Heart right ventricle (tissue), 16 donors: ENCODE measurements at regions not wholly inside any gene's neighbourhood (a gene's known extent, or its start where the extent isn't known, plus 50 kb on each side); places are given as distances from the start of the nearest gene placed in this dataset.

Source experiments
- ATAC-seq, 8 donors: fragments of 200-7000 bp; cut with Tn5 transposase; one replicate each; pipeline ENCODE4 v1.9.1; 2020; ENCODE audit warnings: mild to moderate bottlenecking in 8 of 8, moderate library complexity in 8 of 8, moderate number of reproducible peaks in 1 of 8
- DNase-seq, 2 donors: peaks; one replicate each; pipeline ENCODE4 v3.0.0-alpha.2; 2020
- H3K27ac ChIP-seq, 10 donors: fragments of 200-600 bp; sonication (generic) in 2 of 10; one replicate each; pipeline versions ENCODE4 v1.5.0 to v1.8.0; 2020 to 2022; ENCODE audit warnings: mild to moderate bottlenecking in 3 of 10
- H3K27me3 ChIP-seq, 7 donors: fragments of 200-600 bp; one replicate each; pipeline ENCODE4 v1.8.0; 2021 to 2022; ENCODE audit warnings: mild to moderate bottlenecking in 2 of 7
- H3K36me3 ChIP-seq, 9 donors: fragments of 200-600 bp; sonication (generic) in 1 of 9; one replicate each; pipeline versions ENCODE4 v1.5.0 to v1.8.0; 2020 to 2022; ENCODE audit warnings: mild to moderate bottlenecking in 2 of 9
- H3K4me1 ChIP-seq, 9 donors: fragments of 200-600 bp; sonication (generic) in 1 of 9; one replicate each; pipeline versions ENCODE4 v1.5.0 to v1.8.0; 2020 to 2022; ENCODE audit warnings: mild to moderate bottlenecking in 4 of 9
- H3K4me3 ChIP-seq, 10 donors: fragments of 200-600 bp; sonication (generic) in 2 of 10; one replicate each; pipeline versions ENCODE4 v1.5.0 to v1.8.0; 2020 to 2022; ENCODE audit warnings: mild to moderate bottlenecking in 7 of 10, moderate library complexity in 2 of 10
- H3K9me3 ChIP-seq, 11 donors: fragments of 200-600 bp in 10 of 11; sonication (generic) in 2 of 11; one replicate each; pipeline versions ENCODE4 v1.5.0 to v1.8.0; 2013 to 2022; ENCODE audit warnings: mild to moderate bottlenecking in 2 of 11, control low read depth in 1 of 11, moderate library complexity in 1 of 11
- whole genome bisulfite sequencing, 2 donors: extraction: QIAGEN DNeasy Blood & Tissue Kit; methylation state at CpG; one replicate each; pipeline ENCODE4 v1.1.7; 2013; ENCODE audit warnings: inconsistent platforms in 1 of 2; 5-methylcytosine and 5-hydroxymethylcytosine counted together
- intact Hi-C, 10 donors: fragments of 100-400 bp; cut with DNase I; formaldehyde crosslinking; loops; one replicate each; pipeline versions ENCODE4 v1.11.1 to v1.14.2; 2022
- TF ChIP-seq, protein P1 (sequence below), 9 donors: fragments of 200-600 bp; sonication (generic) in 2 of 9; IDR thresholded peaks; one replicate each; pipeline versions ENCODE4 v1.5.0 to v1.8.0; 2021 to 2022; ENCODE audit warnings: antibody characterized with exemption in 9 of 9, mild to moderate bottlenecking in 5 of 9, moderate library complexity in 1 of 9
- donor health status: Arrhythmogenic right ventricular cardiomyopathy.
- donor health status: ischemic (EF 13 %, LVEDD 7.1; RV severe dilation, severe dysfunction).
- donor health status: healthy with polysubstance abuse.
- donor health status: DM: no; HTN: yes; CAD: no.
- donor health status: DM: no; HTN: no; CAD: no.
- donor health status: ischemic (EF 25% LVEDD 6.9; RV normal size, moderate dysfunction).
- donor health status: ischemic (EF 25% LVEDD 5.7; RV mildly dilated, moderate dysfunction).
- donor health status: healthy.
- donor health status: DM: yes; HTN: yes; CAD: no.
- donor health status: Ischemic cardiomyopathy.
- donor health status: ischemic (EF 35%, LVEDD 5.7; RV mildly dilated, moderate dysfunction).
- donor health status: nonischemic (EF 11% LVEDD 7.7; RV severe dilation, severe dysfunction).
- donor health status: DM: yes; HTN: yes; CAD: no.
- donor health status: PGD.
- donor health status: ischemic (EF 29% LVEDD 5.4; RV normal size, mild dysfunction).
- donor health status: nonischemic (EF 23%, LVEDD 6.1; RV moderate dilation, normal function).

DNA sequence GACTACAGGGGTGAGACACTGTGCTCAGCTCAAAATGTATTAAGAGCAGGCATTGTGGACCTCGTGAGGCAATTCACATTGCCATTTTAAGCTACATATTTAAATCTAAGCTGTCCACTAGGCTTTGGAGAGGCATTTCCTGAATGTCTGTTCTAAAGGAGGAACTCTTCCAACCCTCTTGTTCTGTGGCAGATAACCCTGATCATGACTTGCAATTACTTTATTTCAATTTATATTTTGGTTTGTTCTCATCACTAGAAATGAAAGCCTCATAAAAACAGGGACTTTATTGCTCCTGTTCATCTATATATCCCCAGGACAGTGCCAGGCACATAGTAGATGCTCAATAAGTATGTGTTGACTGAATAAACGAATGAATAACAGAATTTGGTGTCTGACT, 84.0 kb upstream of the SALL4 start:
- ATAC-seq, result no peak
- no peak for DNase-seq
- Histone ChIP-seq H3K27me3 (peaks cover 0 to 26% (median 12%) of the 10 kb centered on the region in 7 donors), H3K27ac (no peak overlapping the region), H3K9me3 (no peaks in the 10 kb centered on the region), H3K4me3 (no peak overlapping the region), H3K4me1 (no peaks in the 10 kb centered on the region), H3K36me3 (no peaks in the 10 kb centered on the region)
- 49 to 64% methylated on average over 2 of the region's 2 CpGs for WGBS, 2 donors
- intact Hi-C loops, result no loop called here
- TF ChIP-seq, protein P1, sequence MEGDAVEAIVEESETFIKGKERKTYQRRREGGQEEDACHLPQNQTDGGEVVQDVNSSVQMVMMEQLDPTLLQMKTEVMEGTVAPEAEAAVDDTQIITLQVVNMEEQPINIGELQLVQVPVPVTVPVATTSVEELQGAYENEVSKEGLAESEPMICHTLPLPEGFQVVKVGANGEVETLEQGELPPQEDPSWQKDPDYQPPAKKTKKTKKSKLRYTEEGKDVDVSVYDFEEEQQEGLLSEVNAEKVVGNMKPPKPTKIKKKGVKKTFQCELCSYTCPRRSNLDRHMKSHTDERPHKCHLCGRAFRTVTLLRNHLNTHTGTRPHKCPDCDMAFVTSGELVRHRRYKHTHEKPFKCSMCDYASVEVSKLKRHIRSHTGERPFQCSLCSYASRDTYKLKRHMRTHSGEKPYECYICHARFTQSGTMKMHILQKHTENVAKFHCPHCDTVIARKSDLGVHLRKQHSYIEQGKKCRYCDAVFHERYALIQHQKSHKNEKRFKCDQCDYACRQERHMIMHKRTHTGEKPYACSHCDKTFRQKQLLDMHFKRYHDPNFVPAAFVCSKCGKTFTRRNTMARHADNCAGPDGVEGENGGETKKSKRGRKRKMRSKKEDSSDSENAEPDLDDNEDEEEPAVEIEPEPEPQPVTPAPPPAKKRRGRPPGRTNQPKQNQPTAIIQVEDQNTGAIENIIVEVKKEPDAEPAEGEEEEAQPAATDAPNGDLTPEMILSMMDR (IDR thresholded peaks at IDR 0.05), result no peak

DNA sequence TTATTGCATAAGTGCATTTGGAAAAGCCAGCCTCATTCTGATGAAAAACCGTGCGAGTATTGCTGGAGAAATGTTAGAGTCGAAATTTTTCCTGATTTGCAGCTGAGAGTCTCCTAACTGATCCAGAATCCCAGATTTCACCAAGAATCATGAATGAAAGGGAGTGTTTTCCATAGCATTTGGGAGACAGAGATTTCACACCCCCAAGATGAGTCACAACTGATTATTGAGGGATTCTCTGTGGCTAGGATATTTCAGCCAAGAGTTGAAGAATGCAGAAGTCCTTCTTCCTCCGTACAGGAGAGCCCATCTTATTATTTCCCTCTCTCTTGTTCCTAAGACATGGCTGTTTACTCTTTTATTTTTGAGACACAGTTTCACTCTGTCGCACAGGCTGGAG, 82.2 kb upstream of the SALL4 start:
- H3K9me3 ChIP-seq, result no peaks in the 10 kb centered on the region
- TF ChIP-seq, protein P1 (IDR thresholded peaks at IDR 0.05), result no peak
- no peak for DNase-seq
- intact Hi-C loops, result no loop called here
- WGBS, 2 donors, result 71 to 73% methylated on average over 5 of the region's 5 CpGs
- peak in 1 of 8 donors; percentile 24 for ATAC-seq
- H3K27ac ChIP-seq, result no peak overlapping the region
- H3K4me1 ChIP-seq, result no peaks in the 10 kb centered on the region
- no peaks in the 10 kb centered on the region for H3K36me3 ChIP-seq
- no peak overlapping the region for H3K4me3 ChIP-seq
- peaks cover 0 to 20% (median 9%) of the 10 kb centered on the region in 7 donors for H3K27me3 ChIP-seq

DNA sequence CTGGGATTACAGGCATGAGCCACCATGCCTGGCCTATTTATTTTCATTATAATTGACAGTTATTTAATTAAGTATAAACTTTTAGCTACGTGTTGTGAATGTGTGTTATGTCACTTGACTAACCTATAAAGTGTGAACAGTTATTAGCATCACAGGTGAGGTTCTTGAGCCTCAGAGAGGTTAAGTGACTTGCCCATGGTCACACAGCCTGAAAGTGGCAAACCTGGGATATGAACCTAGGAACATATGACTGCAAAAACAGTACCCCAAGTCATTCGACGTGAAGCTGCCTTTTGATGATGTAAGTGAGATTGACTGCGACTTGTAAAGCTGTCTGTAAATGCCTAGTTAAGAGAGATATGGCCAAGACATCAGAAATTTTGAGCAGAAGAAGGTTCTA, 77.9 kb upstream of the SALL4 start:
- TF ChIP-seq, protein P1 (IDR thresholded peaks at IDR 0.05), result no peak
- WGBS, 2 donors, result 87% methylated on average over 4 of the region's 4 CpGs
- H3K27me3 ChIP-seq, result peaks cover 0 to 7% (median 0%) of the 10 kb centered on the region in 7 donors
- H3K27ac ChIP-seq, result no peak overlapping the region
- H3K36me3 ChIP-seq, result no peaks in the 10 kb centered on the region
- intact Hi-C loops, result no loop called here
- H3K4me3 ChIP-seq, result no peak overlapping the region
- DNase-seq, result no peak
- H3K9me3 ChIP-seq, result no peaks in the 10 kb centered on the region
- ATAC-seq, result no peak
- H3K4me1 ChIP-seq, result no peaks in the 10 kb centered on the region

DNA sequence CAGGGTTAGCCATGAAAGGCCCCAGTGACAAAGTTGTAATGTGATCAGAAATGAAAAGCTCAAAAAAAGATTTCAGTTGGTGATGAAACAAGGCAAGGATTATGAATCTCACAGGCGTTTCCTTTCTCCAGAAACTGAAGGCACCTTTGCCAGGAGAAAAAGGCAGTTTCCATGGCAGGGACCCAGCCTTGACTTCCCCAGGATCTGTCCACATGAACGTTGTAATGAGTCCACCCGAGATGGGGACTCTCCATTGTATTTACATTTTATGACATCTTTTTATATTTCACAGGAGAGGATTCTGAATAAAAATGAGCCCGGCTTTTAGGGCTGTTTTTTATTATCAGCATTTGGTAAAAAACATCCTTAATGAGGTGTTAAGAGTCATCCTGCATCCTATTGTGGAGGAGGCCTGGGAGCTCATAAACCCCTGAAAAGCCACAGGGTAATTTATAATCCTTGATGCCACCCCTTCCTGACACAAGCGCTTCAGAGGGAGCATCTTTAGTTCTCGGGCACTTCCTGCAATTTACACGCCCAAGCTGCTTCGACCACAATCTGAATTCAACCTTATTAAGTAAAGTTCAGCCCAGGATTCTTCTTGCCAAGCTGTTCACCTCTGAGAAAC, 74.1 kb upstream of the SALL4 start:
- TF ChIP-seq, protein P1 (IDR thresholded peaks at IDR 0.05), result no peak
- ATAC-seq, result no peak
- WGBS, 2 donors, result 45 to 51% methylated on average over 8 of the region's 8 CpGs

More for the DNA sequence above, 74.1 kb upstream of the SALL4 start:
- H3K4me3 ChIP-seq, result no peak overlapping the region
- peaks cover 0 to 7% (median 0%) of the 10 kb centered on the region in 7 donors for H3K27me3 ChIP-seq
- no peaks in the 10 kb centered on the region for H3K36me3 ChIP-seq
- no peak for DNase-seq
- no peaks in the 10 kb centered on the region for H3K4me1 ChIP-seq
- no peaks in the 10 kb centered on the region for H3K9me3 ChIP-seq
- intact Hi-C loops, result no loop called here
- no peak overlapping the region for H3K27ac ChIP-seq
